Natural killer cell (primary cell): ENCODE measurements at regions not wholly inside any gene's neighbourhood (a gene's known extent, or its start where the extent isn't known, plus 50 kb on each side); places are given as distances from the start of the nearest gene placed in this dataset.

Source experiments
- ATAC-seq, 3 donors: fragments of 150-1000 bp in 2 of 3; fragments of 200-7000 bp in 1 of 3; cut with Tn5 transposase; 1 replicate in 1 of 3; 2 replicates in 2 of 3; pipeline ENCODE4 v1.10.0; 2021; ENCODE audit warnings: mild to moderate bottlenecking in 2 of 3, moderate library complexity in 2 of 3
- DNase-seq, 2 donors: peaks; one replicate each; pipeline versions ENCODE4 v3.0.0 to v3.0.0-alpha.2; 2013 to 2021; ENCODE audit warnings: mixed read lengths in 1 of 2
- H3K27ac ChIP-seq: one replicate; pipeline ENCODE4 v1.5.1; 2013; ENCODE audit warnings: mild to moderate bottlenecking, low read length
- H3K27me3 ChIP-seq: one replicate; pipeline ENCODE4 v1.6.1; 2013; ENCODE audit warnings: low read length; ENCODE audit not compliant: control insufficient read depth, insufficient read depth
- H3K36me3 ChIP-seq: one replicate; pipeline ENCODE4 v1.6.1; 2013; ENCODE audit warnings: low read length; ENCODE audit not compliant: control insufficient read depth, insufficient read depth
- H3K4me1 ChIP-seq: one replicate; pipeline ENCODE4 v1.6.1; 2013; ENCODE audit warnings: low read length; ENCODE audit not compliant: control insufficient read depth, insufficient read depth
- H3K4me3 ChIP-seq: one replicate; pipeline ENCODE4 v1.5.1; 2013; ENCODE audit warnings: low read length
- H3K9me3 ChIP-seq: one replicate; pipeline ENCODE4 v1.6.1; 2013; ENCODE audit warnings: low read length; ENCODE audit not compliant: control insufficient read depth, insufficient read depth
- H3K27ac Mint-ChIP-seq, 2 donors: one replicate each; pipeline ENCODE4 v1.8.0; 2022; ENCODE audit warnings: mild to moderate bottlenecking in 2 of 2, mixed read lengths in 2 of 2, moderate library complexity in 1 of 2
- H3K27me3 Mint-ChIP-seq, 2 donors: one replicate each; pipeline ENCODE4 v1.8.0; 2022; ENCODE audit warnings: low read depth in 2 of 2, mixed read lengths in 2 of 2
- H3K36me3 Mint-ChIP-seq: one replicate; pipeline ENCODE4 v1.8.0; 2022; ENCODE audit warnings: mixed read lengths
- H3K4me1 Mint-ChIP-seq, 2 donors: one replicate each; pipeline ENCODE4 v1.8.0; 2022; ENCODE audit warnings: mixed read lengths in 2 of 2
- H3K4me3 Mint-ChIP-seq: one replicate; pipeline ENCODE4 v1.8.0; 2022; ENCODE audit warnings: mild to moderate bottlenecking, moderate library complexity, mixed read lengths
- H3K9me3 Mint-ChIP-seq, 2 donors: one replicate each; pipeline ENCODE4 v1.8.0; 2022; ENCODE audit warnings: mixed read lengths in 2 of 2
- WGBS: methylation state at CpG from one replicate; pipeline ENCODE4 v1.1.7; 2013; ENCODE audit warnings: missing lambda C conversion rate; ENCODE audit not compliant: insufficient coverage; 5-methylcytosine and 5-hydroxymethylcytosine counted together
- intact Hi-C: fragments of 100-400 bp; cut with micrococcal nuclease; formaldehyde crosslinking; loops from one replicate; pipeline ENCODE4 v1.14.2; 2022
- TF ChIP-seq, protein P1 (sequence below): fragments of 200-600 bp; IDR thresholded peaks from one replicate; pipeline ENCODE4 v1.8.0; 2022; ENCODE audit warnings: antibody characterized with exemption

DNA sequence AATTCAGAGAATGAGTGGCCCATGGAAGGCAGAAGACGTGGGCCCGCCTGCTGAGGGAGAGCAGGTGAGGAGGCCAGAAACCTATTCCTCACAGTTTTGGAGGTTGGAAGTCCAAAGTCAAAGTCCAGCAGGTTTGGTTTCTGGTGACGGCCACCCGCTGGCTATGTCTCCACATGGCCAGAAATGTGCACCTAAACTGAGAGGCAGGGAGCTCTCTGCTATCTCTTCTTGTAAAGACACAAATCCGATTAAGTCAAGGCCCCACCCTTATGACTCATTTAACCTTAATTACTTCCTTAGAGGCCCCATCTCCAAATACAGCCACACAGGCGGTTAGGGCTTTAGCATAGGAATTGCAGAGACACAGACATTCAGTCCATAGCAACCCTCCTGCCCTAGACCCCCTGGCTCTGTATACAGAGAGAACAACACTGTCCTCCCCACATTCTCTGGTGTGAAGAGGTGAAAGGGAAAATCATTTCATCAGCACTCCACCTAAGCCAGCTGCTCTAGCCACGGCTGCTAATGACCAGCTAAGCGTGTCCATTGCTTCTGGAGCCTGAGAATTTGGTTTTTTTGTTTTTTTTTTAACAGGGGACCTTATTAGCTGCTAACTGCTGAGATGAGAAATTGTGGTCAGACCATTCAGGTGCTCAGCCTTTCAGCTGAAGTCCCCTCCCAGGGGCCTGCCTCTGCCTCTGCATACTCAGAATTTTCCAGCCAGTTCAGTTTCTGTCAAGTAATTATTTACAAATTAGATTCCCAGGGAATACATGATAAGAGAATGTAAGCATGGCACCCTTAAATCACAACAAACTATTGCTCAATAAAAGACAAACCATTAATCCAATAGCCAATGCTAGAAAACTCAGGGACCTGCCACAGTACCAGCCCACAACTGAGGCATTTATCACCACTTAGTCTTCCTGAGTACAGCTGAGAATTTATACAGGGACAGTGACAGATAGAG is 368.7 kb upstream of the ID2 start:
- H3K27ac Mint-ChIP-seq = peak overlapping the region; percentile 94 to 99
- H3K4me3 ChIP-seq = no peak overlapping the region
- peaks cover 11% of the 10 kb centered on the region for H3K9me3 ChIP-seq
- peak overlapping the region; percentile 82 for H3K4me3 Mint-ChIP-seq
- peaks cover 91% of the 10 kb centered on the region for H3K4me1 ChIP-seq
- TF ChIP-seq, protein P1, sequence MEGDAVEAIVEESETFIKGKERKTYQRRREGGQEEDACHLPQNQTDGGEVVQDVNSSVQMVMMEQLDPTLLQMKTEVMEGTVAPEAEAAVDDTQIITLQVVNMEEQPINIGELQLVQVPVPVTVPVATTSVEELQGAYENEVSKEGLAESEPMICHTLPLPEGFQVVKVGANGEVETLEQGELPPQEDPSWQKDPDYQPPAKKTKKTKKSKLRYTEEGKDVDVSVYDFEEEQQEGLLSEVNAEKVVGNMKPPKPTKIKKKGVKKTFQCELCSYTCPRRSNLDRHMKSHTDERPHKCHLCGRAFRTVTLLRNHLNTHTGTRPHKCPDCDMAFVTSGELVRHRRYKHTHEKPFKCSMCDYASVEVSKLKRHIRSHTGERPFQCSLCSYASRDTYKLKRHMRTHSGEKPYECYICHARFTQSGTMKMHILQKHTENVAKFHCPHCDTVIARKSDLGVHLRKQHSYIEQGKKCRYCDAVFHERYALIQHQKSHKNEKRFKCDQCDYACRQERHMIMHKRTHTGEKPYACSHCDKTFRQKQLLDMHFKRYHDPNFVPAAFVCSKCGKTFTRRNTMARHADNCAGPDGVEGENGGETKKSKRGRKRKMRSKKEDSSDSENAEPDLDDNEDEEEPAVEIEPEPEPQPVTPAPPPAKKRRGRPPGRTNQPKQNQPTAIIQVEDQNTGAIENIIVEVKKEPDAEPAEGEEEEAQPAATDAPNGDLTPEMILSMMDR = no peak
- 43% methylated on average over 7 of the region's 8 CpGs for WGBS
- peaks cover 100% of the 10 kb centered on the region in 2 donors for H3K4me1 Mint-ChIP-seq
- intact Hi-C loops = loop anchor here (5.0 kb wide), 1 partner anchor 109 kb away; no protein-coding TSS in a partner anchor
- H3K27me3 Mint-ChIP-seq = no peaks in the 10 kb centered on the region
- peak overlapping the region; percentile 81 for H3K27ac ChIP-seq
- peaks cover 11% of the 10 kb centered on the region for H3K36me3 Mint-ChIP-seq
- H3K27me3 ChIP-seq = no peaks in the 10 kb centered on the region
- ATAC-seq = peak; percentile 15 to 36 (median 25)
- peaks cover 0 to 3% of the 10 kb centered on the region in 2 donors for H3K9me3 Mint-ChIP-seq
- H3K36me3 ChIP-seq = no peaks in the 10 kb centered on the region
- peak in 1 of 2 donors; percentile 48 for DNase-seq

DNA sequence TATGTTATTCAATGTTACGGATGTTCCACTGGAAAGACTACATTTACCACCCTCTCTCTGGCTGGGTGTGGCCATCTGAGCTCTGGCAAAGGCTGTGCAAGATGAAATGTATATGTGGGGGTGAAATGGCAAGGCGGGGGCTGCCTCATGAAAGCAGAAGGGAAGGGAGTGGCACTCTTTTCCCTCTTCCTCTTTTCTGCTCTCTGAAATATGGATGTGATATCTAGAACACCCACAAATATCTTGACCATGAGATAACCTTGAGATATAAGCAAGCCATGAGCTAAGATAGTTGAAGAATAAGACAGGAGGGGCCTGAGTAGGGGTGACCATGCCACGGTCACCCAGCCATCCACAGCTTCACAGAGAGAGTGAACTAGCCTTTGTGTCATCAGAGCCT is 367.8 kb upstream of the ID2 start:
- H3K27ac Mint-ChIP-seq = peak overlapping the region; percentile 94 to 99
- 88% methylated on average over 2 of the region's 3 CpGs for WGBS
- Histone ChIP-seq H3K27me3 (no peaks in the 10 kb centered on the region), H3K4me1 (peaks cover 87% of the 10 kb centered on the region), H3K4me3 (no peak overlapping the region), H3K27ac (peak overlapping the region; percentile 81), H3K36me3 (no peaks in the 10 kb centered on the region), H3K9me3 (peaks cover 11% of the 10 kb centered on the region)
- H3K27me3 Mint-ChIP-seq = no peaks in the 10 kb centered on the region
- H3K4me3 Mint-ChIP-seq = peak overlapping the region; percentile 82
- peak in 1 of 3 donors; percentile 38 for ATAC-seq
- peaks cover 11% of the 10 kb centered on the region for H3K36me3 Mint-ChIP-seq
- H3K4me1 Mint-ChIP-seq = peaks cover 98 to 100% of the 10 kb centered on the region in 2 donors
- TF ChIP-seq, protein P1 = no peak
- intact Hi-C loops = loop anchor here (5.0 kb wide), 1 partner anchor 108 kb away; no protein-coding TSS in a partner anchor
- DNase-seq = no peak
- peaks cover 0 to 3% of the 10 kb centered on the region in 2 donors for H3K9me3 Mint-ChIP-seq

DNA sequence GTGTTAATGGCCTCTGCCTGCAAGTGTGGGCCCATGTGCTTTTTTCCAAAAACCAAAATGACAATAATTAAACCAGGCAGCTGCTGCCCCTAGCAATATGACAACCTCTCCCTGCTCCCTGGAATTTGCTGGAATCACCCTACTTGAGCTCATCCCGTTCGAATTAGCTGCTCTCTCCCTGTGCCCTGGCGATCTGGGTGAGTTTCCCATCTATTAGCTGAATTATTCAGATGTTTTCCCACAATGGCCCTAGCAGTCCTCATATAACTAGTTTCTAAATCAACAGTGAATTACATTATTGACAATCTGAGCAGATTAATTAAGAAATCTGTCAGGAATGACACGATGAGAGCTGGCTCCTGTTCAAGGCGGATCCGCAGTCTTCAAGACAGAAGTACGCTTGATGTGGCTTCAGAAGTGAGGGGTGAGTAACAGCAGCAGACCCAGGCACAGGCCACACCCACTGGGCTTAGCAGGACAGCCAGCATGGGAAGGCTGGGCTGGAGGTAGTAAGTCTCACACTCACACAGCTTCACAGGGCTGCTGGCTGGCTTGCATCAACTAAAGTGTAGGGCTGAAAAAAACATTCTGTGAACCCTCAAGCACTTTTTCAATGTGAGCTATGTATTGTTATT is 366.2 kb upstream of the ID2 start:
- no peak overlapping the region for H3K4me3 ChIP-seq
- H3K9me3 Mint-ChIP-seq = peaks cover 0 to 3% of the 10 kb centered on the region in 2 donors
- peak overlapping the region; percentile 85 for H3K4me3 Mint-ChIP-seq
- peaks cover 98 to 100% of the 10 kb centered on the region in 2 donors for H3K4me1 Mint-ChIP-seq
- H3K9me3 ChIP-seq = peaks cover 11% of the 10 kb centered on the region
- peaks cover 83% of the 10 kb centered on the region for H3K4me1 ChIP-seq
- DNase-seq = peak; percentile 44 to 64
- H3K36me3 Mint-ChIP-seq = peaks cover 11% of the 10 kb centered on the region
- peak overlapping the region; percentile 65 for H3K27ac ChIP-seq
- H3K27ac Mint-ChIP-seq = peak overlapping the region; percentile 94 to 99
- intact Hi-C loops = no loop called here
- TF ChIP-seq, protein P1 = no peak
- H3K36me3 ChIP-seq = no peaks in the 10 kb centered on the region
- no peaks in the 10 kb centered on the region for H3K27me3 ChIP-seq
- ATAC-seq = peak; percentile 73 to 85 (median 78)
- 48% methylated on average over 7 of the region's 7 CpGs for WGBS
- H3K27me3 Mint-ChIP-seq = no peaks in the 10 kb centered on the region
